ENCODE measurements at regions not wholly inside any gene's neighbourhood (a gene's known extent, or its start where the extent isn't known, plus 50 kb on each side); places are given as distances from the start of the nearest gene placed in this dataset.
"Not testable (repeated sequence)": the region's sequence is repeated elsewhere in the genome, so short reads cannot be mapped to it uniquely, and the experiment has no call there.

GRCh38 chr2:8337321-8337720 is 344.5 kb upstream of the ID2 start:
- Histone ChIP-seq H3K27me3 (ENCODE audit: control insufficient read depth, insufficient read depth, low read length) (no peaks in the 10 kb centered on the region), H3K4me1 (ENCODE audit: control insufficient read depth, insufficient read depth, low read length) (no peaks in the 10 kb centered on the region), H3K9ac (ENCODE audit: low read depth, low read length) (no peak overlapping the region), H3K9me3 (replicated peaks; ENCODE audit: low read length) (no peaks in the 10 kb centered on the region), H3K4me3 (ENCODE audit: low read length) (no peak overlapping the region), H3K4me2 (ENCODE audit: low read length) (no peak overlapping the region), H3K36me3 (ENCODE audit: insufficient read depth, low read length) (no peaks in the 10 kb centered on the region)

- Histone ChIP-seq H3K36me3 (ENCODE audit: insufficient read depth, low read length) (no peaks in the 10 kb centered on the region), H3K4me1 (ENCODE audit: control insufficient read depth, insufficient read depth, low read length) (no peaks in the 10 kb centered on the region), H3K4me3 (ENCODE audit: low read length) (no peak overlapping the region), H3K27me3 (ENCODE audit: control insufficient read depth, insufficient read depth, low read length) (no peaks in the 10 kb centered on the region), H3K4me2 (ENCODE audit: low read length) (no peak overlapping the region), H3K9me3 (replicated peaks; ENCODE audit: low read length) (no peaks in the 10 kb centered on the region), H3K9ac (ENCODE audit: low read depth, low read length) (no peak overlapping the region)
These were observed 339.4 kb upstream of the ID2 start for GRCh38 chr2:8342407-8342806.

DNA sequence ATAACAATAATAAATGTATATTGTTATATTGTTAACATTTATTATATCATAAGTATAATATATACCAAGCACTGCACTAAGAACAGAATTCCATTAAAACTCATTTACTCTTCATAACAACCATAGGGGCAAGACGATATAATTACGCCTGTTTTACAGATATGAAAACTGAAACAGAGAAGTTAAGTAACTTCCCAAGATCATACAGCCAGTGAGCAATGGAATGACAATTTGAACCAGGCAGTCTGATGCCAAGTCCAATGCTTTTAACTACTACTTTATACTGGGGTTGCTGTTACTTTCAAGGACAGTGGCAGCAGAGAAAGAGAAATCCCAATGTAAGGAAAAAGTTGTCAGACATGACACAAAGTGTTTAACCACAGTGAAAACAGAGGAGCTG is 338.8 kb upstream of the ID2 start:
- no peaks in the 10 kb centered on the region for H3K9me3 ChIP-seq (replicated peaks; ENCODE audit: low read length)
- no peak overlapping the region for H3K4me3 ChIP-seq (ENCODE audit: low read length)
- no peak overlapping the region for H3K4me2 ChIP-seq (ENCODE audit: low read length)
- H3K36me3 ChIP-seq (ENCODE audit: insufficient read depth, low read length), result no peaks in the 10 kb centered on the region
- H3K27me3 ChIP-seq (ENCODE audit: control insufficient read depth, insufficient read depth, low read length), result no peaks in the 10 kb centered on the region
- H3K9ac ChIP-seq (ENCODE audit: low read depth, low read length), result no peak overlapping the region
- H3K4me1 ChIP-seq (ENCODE audit: control insufficient read depth, insufficient read depth, low read length), result no peaks in the 10 kb centered on the region

- Histone ChIP-seq H3K4me3 (ENCODE audit: low read length) (no peak overlapping the region), H3K36me3 (ENCODE audit: insufficient read depth, low read length) (no peaks in the 10 kb centered on the region), H3K4me2 (ENCODE audit: low read length) (no peak overlapping the region), H3K27me3 (ENCODE audit: control insufficient read depth, insufficient read depth, low read length) (no peaks in the 10 kb centered on the region), H3K9me3 (replicated peaks; ENCODE audit: low read length) (no peaks in the 10 kb centered on the region), H3K4me1 (ENCODE audit: control insufficient read depth, insufficient read depth, low read length) (no peaks in the 10 kb centered on the region), H3K9ac (ENCODE audit: low read depth, low read length) (no peak overlapping the region)
These were observed 337.4 kb upstream of the ID2 start for GRCh38 chr2:8344144-8345097.

DNA sequence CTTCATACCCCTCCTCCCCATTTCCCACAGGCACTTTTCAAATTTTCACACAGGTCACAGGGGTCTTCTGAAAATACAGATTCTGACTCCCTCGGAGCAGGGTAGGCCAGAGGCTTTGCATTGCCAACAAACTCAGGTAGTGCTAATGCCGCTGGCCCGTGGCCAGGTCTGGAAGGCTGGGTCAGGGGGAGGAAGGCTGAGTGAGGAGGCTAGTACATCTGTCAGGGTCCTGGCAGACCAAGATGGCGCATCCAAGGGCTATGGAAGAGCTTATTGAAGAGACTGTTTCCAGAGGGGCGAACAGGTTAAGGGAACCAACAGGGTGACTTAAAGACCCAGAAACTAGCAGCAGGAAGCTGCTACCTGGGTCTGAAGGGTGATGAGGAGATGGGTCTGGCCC is 336.7 kb upstream of the ID2 start:
- Histone ChIP-seq H3K9ac (ENCODE audit: low read depth, low read length) (no peak overlapping the region), H3K36me3 (ENCODE audit: insufficient read depth, low read length) (no peaks in the 10 kb centered on the region), H3K9me3 (replicated peaks; ENCODE audit: low read length) (no peaks in the 10 kb centered on the region), H3K27me3 (ENCODE audit: control insufficient read depth, insufficient read depth, low read length) (no peaks in the 10 kb centered on the region), H3K4me1 (ENCODE audit: control insufficient read depth, insufficient read depth, low read length) (no peaks in the 10 kb centered on the region), H3K4me3 (ENCODE audit: low read length) (no peak overlapping the region), H3K4me2 (ENCODE audit: low read length) (no peak overlapping the region)

DNA sequence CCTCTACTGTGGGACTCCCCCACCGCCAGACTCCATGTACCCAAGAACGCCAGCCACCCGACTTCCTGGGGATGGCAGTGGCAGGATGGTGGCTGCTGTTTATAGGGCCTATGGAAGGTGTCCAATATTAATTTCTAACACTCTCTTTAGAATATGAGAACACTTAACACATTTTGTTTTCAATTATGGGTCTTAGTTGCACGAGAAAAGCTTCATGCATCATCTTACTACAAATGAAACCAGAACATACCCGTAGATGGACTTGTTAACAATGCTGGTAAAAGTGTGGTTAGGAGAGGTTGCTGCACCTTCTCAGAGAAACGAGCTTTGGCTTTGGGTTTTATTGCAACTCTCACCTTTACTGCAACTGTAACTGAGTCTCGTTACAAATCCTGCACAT is 335.6 kb upstream of the ID2 start:
- Histone ChIP-seq H3K9me3 (replicated peaks; ENCODE audit: low read length) (no peaks in the 10 kb centered on the region), H3K36me3 (ENCODE audit: insufficient read depth, low read length) (no peaks in the 10 kb centered on the region), H3K4me3 (ENCODE audit: low read length) (no peak overlapping the region), H3K4me1 (ENCODE audit: control insufficient read depth, insufficient read depth, low read length) (no peaks in the 10 kb centered on the region), H3K4me2 (ENCODE audit: low read length) (no peak overlapping the region), H3K9ac (ENCODE audit: low read depth, low read length) (no peak overlapping the region), H3K27me3 (ENCODE audit: control insufficient read depth, insufficient read depth, low read length) (no peaks in the 10 kb centered on the region)

- no peak overlapping the region for H3K4me2 ChIP-seq (ENCODE audit: low read length)
- no peaks in the 10 kb centered on the region for H3K9me3 ChIP-seq (replicated peaks; ENCODE audit: low read length)
- no peaks in the 10 kb centered on the region for H3K4me1 ChIP-seq (ENCODE audit: control insufficient read depth, insufficient read depth, low read length)
- H3K4me3 ChIP-seq (ENCODE audit: low read length), result no peak overlapping the region
- no peaks in the 10 kb centered on the region for H3K36me3 ChIP-seq (ENCODE audit: insufficient read depth, low read length)
- H3K9ac ChIP-seq (ENCODE audit: low read depth, low read length), result no peak overlapping the region
- no peaks in the 10 kb centered on the region for H3K27me3 ChIP-seq (ENCODE audit: control insufficient read depth, insufficient read depth, low read length)
These were observed 335.0 kb upstream of the ID2 start for GRCh38 chr2:8346706-8347430.

DNA sequence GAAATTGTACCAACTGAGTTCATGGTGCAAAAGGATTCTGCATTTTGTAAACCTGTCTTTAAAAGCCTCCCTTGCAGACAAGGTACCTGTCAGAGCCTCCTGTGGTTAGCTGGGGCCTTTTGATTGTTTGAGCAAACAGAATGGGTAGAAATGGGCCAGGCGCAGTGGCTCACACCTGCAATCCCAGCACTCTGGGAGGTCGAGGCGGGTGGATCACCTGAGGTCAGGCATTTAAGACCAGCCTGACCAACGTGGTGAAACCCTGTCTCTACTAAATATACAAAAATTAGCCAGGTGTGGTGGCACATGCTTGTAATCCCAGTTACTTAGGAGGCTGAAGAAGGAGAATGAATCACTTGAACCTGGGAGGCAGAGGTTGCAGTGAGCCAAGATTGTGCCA is 332.9 kb upstream of the ID2 start:
- H3K4me1 ChIP-seq (ENCODE audit: control insufficient read depth, insufficient read depth, low read length); H3K36me3 ChIP-seq (ENCODE audit: insufficient read depth, low read length); H3K9ac ChIP-seq (ENCODE audit: low read depth, low read length); H3K4me3 ChIP-seq (ENCODE audit: low read length); H3K27me3 ChIP-seq (ENCODE audit: control insufficient read depth, insufficient read depth, low read length); H3K9me3 ChIP-seq (replicated peaks; ENCODE audit: low read length); H3K4me2 ChIP-seq (ENCODE audit: low read length): not testable (repeated sequence)

DNA sequence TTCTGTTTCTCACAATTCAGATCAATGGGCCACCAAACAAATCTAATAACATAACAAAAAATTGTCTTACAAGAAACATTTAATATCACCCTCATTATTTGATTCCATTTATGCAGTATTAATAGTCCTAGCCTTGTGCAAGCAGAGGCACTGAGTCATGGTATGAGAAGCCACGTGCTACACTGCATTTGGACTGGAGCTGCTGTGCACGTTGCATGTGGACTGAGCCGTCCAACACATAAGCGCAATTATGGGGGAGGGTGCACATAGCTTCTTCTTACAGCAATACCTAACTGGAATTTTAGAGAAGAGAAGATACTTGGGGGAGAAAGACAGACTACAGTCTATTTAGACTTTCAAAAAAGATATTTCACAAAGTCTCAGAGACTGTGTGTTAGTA is 329.6 kb upstream of the ID2 start:
- H3K36me3 ChIP-seq (ENCODE audit: insufficient read depth, low read length), result no peaks in the 10 kb centered on the region
- H3K27me3 ChIP-seq (ENCODE audit: control insufficient read depth, insufficient read depth, low read length), result no peaks in the 10 kb centered on the region
- H3K4me1 ChIP-seq (ENCODE audit: control insufficient read depth, insufficient read depth, low read length), result no peaks in the 10 kb centered on the region
- no peak overlapping the region for H3K9ac ChIP-seq (ENCODE audit: low read depth, low read length)
- H3K4me3 ChIP-seq (ENCODE audit: low read length), result no peak overlapping the region
- no peak overlapping the region for H3K4me2 ChIP-seq (ENCODE audit: low read length)
- H3K9me3 ChIP-seq (replicated peaks; ENCODE audit: low read length), result no peaks in the 10 kb centered on the region

GRCh38 chr2:8352989-8353388 is 328.9 kb upstream of the ID2 start:
- no peaks in the 10 kb centered on the region for H3K27me3 ChIP-seq (ENCODE audit: control insufficient read depth, insufficient read depth, low read length)
- H3K4me2 ChIP-seq (ENCODE audit: low read length), result no peak overlapping the region
- H3K9me3 ChIP-seq (replicated peaks; ENCODE audit: low read length), result no peaks in the 10 kb centered on the region
- H3K4me3 ChIP-seq (ENCODE audit: low read length), result no peak overlapping the region
- no peaks in the 10 kb centered on the region for H3K4me1 ChIP-seq (ENCODE audit: control insufficient read depth, insufficient read depth, low read length)
- no peak overlapping the region for H3K9ac ChIP-seq (ENCODE audit: low read depth, low read length)
- H3K36me3 ChIP-seq (ENCODE audit: insufficient read depth, low read length), result no peaks in the 10 kb centered on the region

- no peak overlapping the region for H3K4me3 ChIP-seq (ENCODE audit: low read length)
- H3K4me1 ChIP-seq (ENCODE audit: control insufficient read depth, insufficient read depth, low read length), result no peaks in the 10 kb centered on the region
- no peak overlapping the region for H3K9ac ChIP-seq (ENCODE audit: low read depth, low read length)
- H3K36me3 ChIP-seq (ENCODE audit: insufficient read depth, low read length), result no peaks in the 10 kb centered on the region
- no peaks in the 10 kb centered on the region for H3K9me3 ChIP-seq (replicated peaks; ENCODE audit: low read length)
- no peak overlapping the region for H3K4me2 ChIP-seq (ENCODE audit: low read length)
- no peaks in the 10 kb centered on the region for H3K27me3 ChIP-seq (ENCODE audit: control insufficient read depth, insufficient read depth, low read length)
These were observed 326.6 kb upstream of the ID2 start for GRCh38 chr2:8355102-8355859.

Measured in skeletal muscle satellite cell (primary cell).